ENCODE measurements at regions not wholly inside any gene's neighbourhood (a gene's known extent, or its start where the extent isn't known, plus 50 kb on each side); places are given as distances from the start of the nearest gene placed in this dataset.

GRCh38 chr5:98519571-98519970, 253.9 kb upstream of the RGMB start:
- ATAC-seq (no peak), DNase-seq (no peak)
- H3K4me3 ChIP-seq: no peak overlapping the region
- no peaks in the 10 kb centered on the region for H3K36me3 ChIP-seq
- TF ChIP-seq CTCF (IDR thresholded peaks at IDR 0.05): no peak
- H3K4me1 ChIP-seq: no peaks in the 10 kb centered on the region
- no peaks in the 10 kb centered on the region for H3K9me3 ChIP-seq
- intact Hi-C loops (cut with DNase I): no loop called here
- 80 to 85% methylated on average over 4 of the region's 4 CpGs for WGBS, 2 donors
- no peak overlapping the region for H3K27ac ChIP-seq
- H3K27me3 ChIP-seq: no peaks in the 10 kb centered on the region

GRCh38 chr5:98521821-98522220, 251.6 kb upstream of the RGMB start:
- no peak for DNase-seq
- H3K27ac ChIP-seq: no peak overlapping the region
- H3K4me3 ChIP-seq: no peak overlapping the region
- intact Hi-C loops (cut with DNase I): no loop called here
- no peak for ATAC-seq
- H3K27me3 ChIP-seq: no peaks in the 10 kb centered on the region
- WGBS, 2 donors: 52 to 63% methylated on average over 3 of the region's 3 CpGs
- TF ChIP-seq CTCF (IDR thresholded peaks at IDR 0.05): no peak
- H3K4me1 ChIP-seq: no peaks in the 10 kb centered on the region
- H3K9me3 ChIP-seq: no peaks in the 10 kb centered on the region
- no peaks in the 10 kb centered on the region for H3K36me3 ChIP-seq

DNA sequence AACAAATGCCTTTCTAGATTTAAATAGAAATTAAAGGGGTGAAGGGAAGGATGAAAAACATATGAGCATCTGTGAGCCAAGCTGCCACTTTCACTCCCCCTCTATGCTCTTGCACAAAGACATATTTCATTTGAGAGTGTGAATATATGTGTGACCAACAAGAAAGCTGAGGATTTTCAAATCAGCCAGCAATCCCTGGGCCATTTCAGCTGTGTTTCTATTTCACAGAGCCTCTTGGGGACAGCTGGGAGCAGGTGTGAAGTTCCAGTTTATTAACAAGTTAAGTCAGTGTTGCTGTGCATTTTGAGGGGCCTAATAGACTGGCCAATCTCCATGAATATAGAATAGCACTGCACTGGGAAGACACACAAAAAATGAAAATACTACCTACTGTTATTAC, 248.7 kb upstream of the RGMB start:
- intact Hi-C loops (cut with DNase I): loop anchor here in 1 of 10 donors (5.0 kb wide), 1 partner anchor 298 kb away; no protein-coding TSS in a partner anchor
- H3K27me3 ChIP-seq: no peaks in the 10 kb centered on the region
- DNase-seq: no peak

GRCh38 chr5:98527846-98528245, 245.6 kb upstream of the RGMB start:
- H3K9me3 ChIP-seq: no peaks in the 10 kb centered on the region
- no peak overlapping the region for H3K4me3 ChIP-seq
- H3K4me1 ChIP-seq: no peaks in the 10 kb centered on the region
- DNase-seq: no peak
- no peaks in the 10 kb centered on the region for H3K36me3 ChIP-seq
- TF ChIP-seq CTCF (IDR thresholded peaks at IDR 0.05): no peak
- no peak for ATAC-seq
- H3K27me3 ChIP-seq: no peaks in the 10 kb centered on the region
- H3K27ac ChIP-seq: no peak overlapping the region
- intact Hi-C loops (cut with DNase I): loop anchor here in 1 of 10 donors (5.0 kb wide), 1 partner anchor 294 kb away; no protein-coding TSS in a partner anchor

More for the DNA sequence above, 248.7 kb upstream of the RGMB start:
- Histone ChIP-seq H3K27ac (no peak overlapping the region), H3K4me1 (no peaks in the 10 kb centered on the region), H3K9me3 (no peaks in the 10 kb centered on the region), H3K36me3 (no peaks in the 10 kb centered on the region), H3K4me3 (no peak overlapping the region)
- no peak for ATAC-seq
- no peak for TF ChIP-seq CTCF (IDR thresholded peaks at IDR 0.05)

DNA sequence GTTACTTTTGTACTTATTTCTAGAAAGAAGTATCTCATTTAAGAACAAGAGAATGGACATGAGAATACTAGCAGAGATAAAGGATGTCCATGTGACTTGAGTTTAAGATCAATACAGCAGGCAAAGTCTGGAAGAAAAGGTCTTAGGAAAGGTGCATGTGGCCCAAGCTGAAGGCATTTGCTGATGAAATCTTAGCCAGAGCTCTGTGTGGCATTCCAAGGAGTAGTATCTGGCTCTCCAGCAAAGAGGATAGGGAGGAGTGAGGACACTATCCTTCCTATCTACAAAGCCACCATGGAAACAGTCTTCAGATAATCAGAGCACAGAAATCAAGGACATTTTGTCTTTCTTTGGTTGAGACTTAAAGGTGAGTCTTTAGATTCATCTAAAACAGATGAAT, 244.1 kb upstream of the RGMB start:
- no peaks in the 10 kb centered on the region for H3K27me3 ChIP-seq
- no peak for ATAC-seq
- H3K9me3 ChIP-seq: no peaks in the 10 kb centered on the region
- H3K27ac ChIP-seq: no peak overlapping the region
- H3K4me3 ChIP-seq: no peak overlapping the region
- intact Hi-C loops (cut with DNase I): loop anchor here in 1 of 10 donors (5.0 kb wide), 1 partner anchor 293 kb away; no protein-coding TSS in a partner anchor
- no peak for TF ChIP-seq CTCF (IDR thresholded peaks at IDR 0.05)
- H3K36me3 ChIP-seq: no peaks in the 10 kb centered on the region
- no peak for DNase-seq
- no peaks in the 10 kb centered on the region for H3K4me1 ChIP-seq
